ENCODE measurements at regions not wholly inside any gene's neighbourhood (a gene's known extent, or its start where the extent isn't known, plus 50 kb on each side); places are given as distances from the start of the nearest gene placed in this dataset.

GRCh38 chr13:48160606-48161278 is 65.8 kb upstream of the MED4 start:
- H3K36me3 ChIP-seq: no peaks in the 10 kb centered on the region
- no peak for TF ChIP-seq CTCF (IDR thresholded peaks at IDR 0.05)
- no peak overlapping the region for H3K4me3 ChIP-seq
- peaks cover 36% of the 10 kb centered on the region for H3K4me1 ChIP-seq
- no peaks in the 10 kb centered on the region for H3K27me3 ChIP-seq (ENCODE audit: low read depth)
- H3K27ac ChIP-seq: peak overlapping the region; percentile 83
- intact Hi-C loops (cut with DNase I): no loop called here
- ATAC-seq (no peak), DNase-seq (no peak)
- no peaks in the 10 kb centered on the region for H3K9me3 ChIP-seq

GRCh38 chr13:48159826-48160225 is 64.9 kb upstream of the MED4 start:
- ATAC-seq (no peak), DNase-seq (no peak)
- no peaks in the 10 kb centered on the region for H3K27me3 ChIP-seq (ENCODE audit: low read depth)
- no peaks in the 10 kb centered on the region for H3K9me3 ChIP-seq
- peak overlapping the region; percentile 83 for H3K27ac ChIP-seq
- peaks cover 37% of the 10 kb centered on the region for H3K4me1 ChIP-seq
- no peak overlapping the region for H3K4me3 ChIP-seq
- TF ChIP-seq CTCF (IDR thresholded peaks at IDR 0.05): no peak
- intact Hi-C loops (cut with DNase I): no loop called here
- H3K36me3 ChIP-seq: no peaks in the 10 kb centered on the region

- Histone ChIP-seq H3K4me3 (no peak overlapping the region), H3K36me3 (no peaks in the 10 kb centered on the region), H3K4me1 (peaks cover 39% of the 10 kb centered on the region), H3K27me3 (ENCODE audit: low read depth) (no peaks in the 10 kb centered on the region), H3K27ac (peak overlapping the region; percentile 64), H3K9me3 (no peaks in the 10 kb centered on the region)
- DNase-seq: no peak
- TF ChIP-seq CTCF (IDR thresholded peaks at IDR 0.05): no peak
- no peak for ATAC-seq
- intact Hi-C loops (cut with DNase I): no loop called here
Observed at GRCh38 chr13:48159401-48159800, 64.5 kb upstream of the MED4 start.

GRCh38 chr13:48158915-48159314 is 64.0 kb upstream of the MED4 start:
- ATAC-seq: no peak
- Histone ChIP-seq H3K4me3 (no peak overlapping the region), H3K27ac (peak overlapping the region; percentile 64), H3K36me3 (no peaks in the 10 kb centered on the region), H3K27me3 (ENCODE audit: low read depth) (no peaks in the 10 kb centered on the region), H3K9me3 (no peaks in the 10 kb centered on the region), H3K4me1 (peaks cover 39% of the 10 kb centered on the region)
- intact Hi-C loops (cut with DNase I): no loop called here
- no peak for DNase-seq
- TF ChIP-seq CTCF (IDR thresholded peaks at IDR 0.05): no peak

GRCh38 chr13:48158290-48158689 is 63.4 kb upstream of the MED4 start:
- no peak for ATAC-seq
- peaks cover 39% of the 10 kb centered on the region for H3K4me1 ChIP-seq

More at GRCh38 chr13:48158290-48158689, 63.4 kb upstream of the MED4 start:
- H3K27ac ChIP-seq: peak overlapping the region; percentile 64
- DNase-seq: no peak
- H3K4me3 ChIP-seq: no peak overlapping the region
- H3K36me3 ChIP-seq: no peaks in the 10 kb centered on the region
- TF ChIP-seq CTCF (IDR thresholded peaks at IDR 0.05): no peak
- no peaks in the 10 kb centered on the region for H3K9me3 ChIP-seq
- intact Hi-C loops (cut with DNase I): no loop called here
- no peaks in the 10 kb centered on the region for H3K27me3 ChIP-seq (ENCODE audit: low read depth)
